ENCODE measurements at regions not wholly inside any gene's neighbourhood (a gene's known extent, or its start where the extent isn't known, plus 50 kb on each side); places are given as distances from the start of the nearest gene placed in this dataset.

DNA sequence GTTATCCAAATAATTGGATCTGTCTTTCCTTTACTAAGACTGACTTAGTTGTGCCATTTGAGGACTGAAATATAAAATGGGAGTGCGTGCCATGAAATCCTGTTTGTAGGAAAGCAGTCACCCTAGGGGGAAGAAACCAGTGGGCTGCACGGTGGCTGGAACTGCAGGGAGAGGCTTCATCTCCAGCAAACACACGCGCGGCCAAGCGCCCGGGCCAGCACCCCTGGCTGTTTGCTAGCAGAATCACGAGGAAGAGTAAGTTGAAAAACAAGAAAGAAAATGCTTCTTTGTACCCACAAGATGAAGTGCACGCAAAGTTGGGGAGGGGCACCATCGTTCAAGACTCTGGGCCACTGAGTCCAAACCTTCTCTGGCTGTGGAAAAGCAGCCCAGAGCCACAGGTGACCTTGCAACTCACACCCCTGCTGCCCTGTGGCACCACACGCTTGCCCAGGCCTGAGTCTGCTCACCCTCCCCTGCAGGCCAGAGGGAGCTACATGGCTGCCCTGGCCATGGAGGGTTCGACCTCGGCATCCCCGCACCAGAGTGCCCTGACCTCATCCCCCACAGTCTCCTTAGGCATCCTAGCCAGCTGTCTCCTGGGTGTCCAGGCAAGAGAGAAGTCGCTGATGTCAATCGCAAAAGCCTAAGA lies 55.2 kb downstream of the IRX2 start:
- Histone ChIP-seq H3K4me1 (ENCODE audit: insufficient read depth, low read length, severe bottlenecking) (no peaks in the 10 kb centered on the region), H3K9me3 (ENCODE audit: low read length) (no peaks in the 10 kb centered on the region), H3F3A (ENCODE audit: insufficient read depth, low read length) (no peaks in the 10 kb centered on the region), H3K27me3 (ENCODE audit: insufficient read depth, low read length) (no peaks in the 10 kb centered on the region), H4K20me1 (ENCODE audit: insufficient read depth, low read length) (no peaks in the 10 kb centered on the region), H3K27ac (ENCODE audit: low read depth, low read length, poor library complexity, severe bottlenecking) (no peak overlapping the region), H3K9me2 (ENCODE audit: low read depth, low read length) (no peaks in the 10 kb centered on the region), H3K36me3 (ENCODE audit: insufficient read depth, low read length) (no peaks in the 10 kb centered on the region), H3K79me2 (ENCODE audit: insufficient read depth, low read length) (no peaks in the 10 kb centered on the region), H2AFZ (ENCODE audit: low read length) (no peak overlapping the region), H3K4me3 (ENCODE audit: low read depth, low read length, poor library complexity, severe bottlenecking) (no peak overlapping the region), H3K4me2 (ENCODE audit: low read length) (no peak overlapping the region), H3K9ac (ENCODE audit: low read length) (no peak overlapping the region)
- TF ChIP-seq EZH2 (IDR thresholded peaks at IDR 0.05; ENCODE audit: borderline replicate concordance, low read length) = no peak
- TF ChIP-seq, protein P1, sequence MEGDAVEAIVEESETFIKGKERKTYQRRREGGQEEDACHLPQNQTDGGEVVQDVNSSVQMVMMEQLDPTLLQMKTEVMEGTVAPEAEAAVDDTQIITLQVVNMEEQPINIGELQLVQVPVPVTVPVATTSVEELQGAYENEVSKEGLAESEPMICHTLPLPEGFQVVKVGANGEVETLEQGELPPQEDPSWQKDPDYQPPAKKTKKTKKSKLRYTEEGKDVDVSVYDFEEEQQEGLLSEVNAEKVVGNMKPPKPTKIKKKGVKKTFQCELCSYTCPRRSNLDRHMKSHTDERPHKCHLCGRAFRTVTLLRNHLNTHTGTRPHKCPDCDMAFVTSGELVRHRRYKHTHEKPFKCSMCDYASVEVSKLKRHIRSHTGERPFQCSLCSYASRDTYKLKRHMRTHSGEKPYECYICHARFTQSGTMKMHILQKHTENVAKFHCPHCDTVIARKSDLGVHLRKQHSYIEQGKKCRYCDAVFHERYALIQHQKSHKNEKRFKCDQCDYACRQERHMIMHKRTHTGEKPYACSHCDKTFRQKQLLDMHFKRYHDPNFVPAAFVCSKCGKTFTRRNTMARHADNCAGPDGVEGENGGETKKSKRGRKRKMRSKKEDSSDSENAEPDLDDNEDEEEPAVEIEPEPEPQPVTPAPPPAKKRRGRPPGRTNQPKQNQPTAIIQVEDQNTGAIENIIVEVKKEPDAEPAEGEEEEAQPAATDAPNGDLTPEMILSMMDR (IDR thresholded peaks at IDR 0.05; ENCODE audit: low read length) = no peak

DNA sequence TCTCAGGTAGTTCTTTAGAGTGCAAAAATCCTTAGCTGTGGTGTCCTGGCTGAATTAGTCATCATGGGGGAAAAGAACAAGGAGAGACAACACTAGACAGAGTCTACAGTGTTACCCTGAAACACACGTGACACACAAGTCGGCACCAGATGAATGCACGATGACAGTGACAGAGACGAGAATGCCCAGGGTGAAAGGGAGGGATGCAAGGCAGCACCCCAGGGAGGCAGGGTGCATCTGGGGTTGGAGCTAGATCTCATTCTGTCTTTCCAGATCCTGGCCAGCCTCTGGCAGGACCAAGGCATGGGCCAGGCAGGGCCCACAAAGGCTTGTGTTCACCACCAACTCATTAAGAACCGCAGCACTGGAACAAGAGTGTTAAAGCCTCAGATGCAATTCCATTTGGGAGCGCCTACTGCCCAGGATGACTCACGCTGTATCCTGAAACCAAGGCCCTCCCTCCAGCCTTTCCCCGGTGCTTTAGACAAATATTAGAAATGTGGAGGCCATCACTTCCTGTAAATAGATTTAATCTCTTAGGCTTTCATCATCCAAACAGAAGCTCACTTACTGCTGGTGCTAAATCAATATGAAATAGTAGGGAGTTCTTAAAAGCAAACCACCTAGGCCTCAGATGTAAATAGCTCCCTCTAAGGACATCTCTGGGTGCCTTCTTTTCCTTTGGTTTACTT lies 56.1 kb downstream of the IRX2 start:
- Histone ChIP-seq H4K20me1 (ENCODE audit: insufficient read depth, low read length) (no peaks in the 10 kb centered on the region), H3K9ac (ENCODE audit: low read length) (no peak overlapping the region), H3K4me1 (ENCODE audit: insufficient read depth, low read length, severe bottlenecking) (no peaks in the 10 kb centered on the region), H3K9me2 (ENCODE audit: low read depth, low read length) (no peaks in the 10 kb centered on the region), H3K36me3 (ENCODE audit: insufficient read depth, low read length) (no peaks in the 10 kb centered on the region), H3K27me3 (ENCODE audit: insufficient read depth, low read length) (no peaks in the 10 kb centered on the region), H3F3A (ENCODE audit: insufficient read depth, low read length) (no peaks in the 10 kb centered on the region), H3K4me3 (ENCODE audit: low read depth, low read length, poor library complexity, severe bottlenecking) (no peak overlapping the region), H3K4me2 (ENCODE audit: low read length) (no peak overlapping the region), H2AFZ (ENCODE audit: low read length) (no peak overlapping the region), H3K79me2 (ENCODE audit: insufficient read depth, low read length) (no peaks in the 10 kb centered on the region), H3K9me3 (ENCODE audit: low read length) (no peaks in the 10 kb centered on the region), H3K27ac (ENCODE audit: low read depth, low read length, poor library complexity, severe bottlenecking) (no peak overlapping the region)
- no peak for TF ChIP-seq EZH2 (IDR thresholded peaks at IDR 0.05; ENCODE audit: borderline replicate concordance, low read length)
- TF ChIP-seq, protein P1 (IDR thresholded peaks at IDR 0.05; ENCODE audit: low read length) = no peak

DNA sequence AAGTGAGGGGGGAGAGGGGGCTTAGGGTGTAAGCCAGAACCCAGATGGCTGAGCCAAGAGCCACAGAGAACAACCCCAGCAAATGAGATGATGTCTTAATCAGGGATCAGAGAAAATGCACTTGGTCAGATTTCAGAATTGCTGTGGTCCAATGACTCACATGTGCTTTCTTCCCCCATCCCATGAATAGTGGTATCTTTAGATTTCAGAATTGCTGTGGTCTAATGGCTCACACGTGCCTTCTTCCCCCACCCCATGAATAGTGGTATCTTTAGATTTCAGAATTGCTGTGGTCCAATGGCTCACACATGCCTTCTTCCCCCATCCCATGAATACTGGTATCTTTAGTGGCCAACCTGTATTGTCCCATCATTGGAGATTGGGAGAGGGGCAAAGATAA lies 59.9 kb downstream of the IRX2 start:
- Histone ChIP-seq H3K79me2 (ENCODE audit: insufficient read depth, low read length) (no peaks in the 10 kb centered on the region), H3K9me3 (ENCODE audit: low read length) (no peaks in the 10 kb centered on the region), H3K27me3 (ENCODE audit: insufficient read depth, low read length) (no peaks in the 10 kb centered on the region), H3K9ac (ENCODE audit: low read length) (no peak overlapping the region), H4K20me1 (ENCODE audit: insufficient read depth, low read length) (no peaks in the 10 kb centered on the region), H3K4me2 (ENCODE audit: low read length) (no peak overlapping the region), H2AFZ (ENCODE audit: low read length) (no peak overlapping the region), H3K4me3 (ENCODE audit: low read depth, low read length, poor library complexity, severe bottlenecking) (no peak overlapping the region), H3K27ac (ENCODE audit: low read depth, low read length, poor library complexity, severe bottlenecking) (no peak overlapping the region), H3K9me2 (ENCODE audit: low read depth, low read length) (no peaks in the 10 kb centered on the region), H3K4me1 (ENCODE audit: insufficient read depth, low read length, severe bottlenecking) (no peaks in the 10 kb centered on the region), H3F3A (ENCODE audit: insufficient read depth, low read length) (no peaks in the 10 kb centered on the region), H3K36me3 (ENCODE audit: insufficient read depth, low read length) (no peaks in the 10 kb centered on the region)
- TF ChIP-seq EZH2 (IDR thresholded peaks at IDR 0.05; ENCODE audit: borderline replicate concordance, low read length) = no peak
- TF ChIP-seq, protein P1 (IDR thresholded peaks at IDR 0.05; ENCODE audit: low read length) = no peak

Measured in OCI-LY1 (cell line).